Left colon (tissue), 2 donors: ENCODE measurements at regions not wholly inside any gene's neighbourhood (a gene's known extent, or its start where the extent isn't known, plus 50 kb on each side); places are given as distances from the start of the nearest gene placed in this dataset.
"Not testable (repeated sequence)": the region's sequence is repeated elsewhere in the genome, so short reads cannot be mapped to it uniquely, and the experiment has no call there.

Source experiments
- ATAC-seq: fragments of 200-7000 bp; cut with Tn5 transposase; one replicate; pipeline ENCODE4 v1.9.1; 2020; ENCODE audit warnings: mild to moderate bottlenecking, moderate library complexity
- DNase-seq, 2 donors: peaks; one replicate each; pipeline ENCODE4 v3.0.0-alpha.2; 2020
- intact Hi-C, 2 donors: fragments of 100-400 bp; cut with DNase I in 1 of 2; cut with micrococcal nuclease in 1 of 2; formaldehyde crosslinking; loops; one replicate each; pipeline versions ENCODE4 v1.11.2 to v1.14.0; 2022; cut with DNase I, micrococcal nuclease
- donor health status: DM: no; HTN: no; CAD: no.
- donor health status: DM: yes; HTN: yes; CAD: no.

- DNase-seq (no peak), ATAC-seq (no peak)
- intact Hi-C loops = no loop called here
Measured at GRCh38 chr5:99176186-99176585, 247.4 kb upstream of the CHD1 start.

- intact Hi-C loops = no loop called here
- no peak for ATAC-seq
- DNase-seq = no peak
Measured at GRCh38 chr5:99169309-99169708, 240.5 kb upstream of the CHD1 start.

GRCh38 chr5:99161538-99161937 is 232.7 kb upstream of the CHD1 start:
- intact Hi-C loops, DNase-seq, ATAC-seq: not testable (repeated sequence)

- no peak for ATAC-seq
- intact Hi-C loops = no loop called here
- DNase-seq = no peak
Measured at GRCh38 chr5:99156688-99157087, 227.9 kb upstream of the CHD1 start.

- ATAC-seq, intact Hi-C loops, DNase-seq: not testable (repeated sequence)
Measured at GRCh38 chr5:99143283-99143795, 214.5 kb upstream of the CHD1 start.

DNA sequence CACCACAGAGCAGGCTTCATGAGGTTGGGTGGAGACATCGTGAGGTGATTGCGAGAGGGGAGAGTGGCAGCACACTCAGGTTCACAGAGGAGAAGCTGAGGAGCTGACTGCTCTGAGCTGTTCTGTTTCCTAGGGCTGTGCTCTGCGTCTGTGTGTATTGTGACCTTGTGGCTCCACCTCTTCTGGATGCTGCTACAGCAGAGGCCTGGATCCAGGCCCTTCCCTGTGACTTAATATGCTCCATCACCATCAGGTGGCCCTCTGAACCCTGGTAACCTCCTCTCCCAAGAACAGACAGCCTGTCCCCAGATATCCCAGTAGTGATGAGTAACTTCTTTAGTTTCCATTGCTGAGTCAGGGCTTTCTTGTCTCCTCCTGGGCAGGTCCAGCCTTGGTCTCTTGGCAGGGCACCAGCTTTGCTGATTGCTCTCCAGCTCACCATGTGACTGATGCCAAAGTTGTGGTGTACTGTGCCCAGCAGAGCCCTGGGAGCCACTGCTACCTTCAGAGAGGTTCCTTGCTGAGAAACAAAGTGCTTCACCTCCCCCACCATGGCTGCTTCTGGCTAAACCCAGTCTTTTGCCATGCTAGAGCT is 212.8 kb upstream of the CHD1 start:
- ATAC-seq = no peak
- DNase-seq = no peak
- intact Hi-C loops = no loop called here

- DNase-seq (no peak), ATAC-seq (no peak)
- intact Hi-C loops = no loop called here
Measured at GRCh38 chr5:99138911-99139310, 210.1 kb upstream of the CHD1 start.

GRCh38 chr5:99133921-99134320 is 205.1 kb upstream of the CHD1 start:
- intact Hi-C loops = no loop called here
- DNase-seq (no peak), ATAC-seq (no peak)

DNA sequence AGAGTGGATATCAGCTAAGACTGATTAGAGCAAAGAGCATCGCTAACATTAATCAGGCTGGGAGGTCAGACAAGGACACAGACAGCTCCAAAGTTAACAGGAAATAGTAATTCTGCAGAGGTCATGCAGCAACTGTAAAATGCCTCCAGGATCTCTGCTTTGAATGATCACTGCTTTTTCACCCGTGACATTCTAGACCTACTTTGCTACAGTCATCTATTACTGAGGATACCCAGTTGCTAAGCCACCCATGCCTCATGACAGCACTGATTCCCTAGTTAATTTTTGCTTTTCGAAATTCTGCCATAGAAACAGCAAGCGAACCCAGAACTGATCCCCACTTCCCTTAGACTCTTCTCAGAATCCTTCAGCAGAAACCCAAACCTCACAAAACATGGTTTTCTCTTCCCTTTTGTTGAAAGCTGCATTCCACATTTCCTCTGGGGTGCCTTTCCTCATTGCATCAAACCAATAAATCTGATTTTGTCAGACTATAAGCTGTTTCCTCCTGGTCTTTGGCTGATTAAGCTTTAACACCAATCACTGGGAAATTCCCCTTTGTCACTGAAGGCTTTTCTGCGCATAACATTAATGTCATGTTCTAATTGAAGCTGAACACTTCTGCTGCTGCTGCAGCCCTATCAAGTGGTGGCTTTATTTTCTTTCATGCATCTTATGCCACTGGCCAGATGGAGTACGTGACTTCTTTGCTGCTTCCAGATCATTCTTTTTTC is 201.1 kb upstream of the CHD1 start:
- DNase-seq = no peak
- intact Hi-C loops = no loop called here
- no peak for ATAC-seq

DNA sequence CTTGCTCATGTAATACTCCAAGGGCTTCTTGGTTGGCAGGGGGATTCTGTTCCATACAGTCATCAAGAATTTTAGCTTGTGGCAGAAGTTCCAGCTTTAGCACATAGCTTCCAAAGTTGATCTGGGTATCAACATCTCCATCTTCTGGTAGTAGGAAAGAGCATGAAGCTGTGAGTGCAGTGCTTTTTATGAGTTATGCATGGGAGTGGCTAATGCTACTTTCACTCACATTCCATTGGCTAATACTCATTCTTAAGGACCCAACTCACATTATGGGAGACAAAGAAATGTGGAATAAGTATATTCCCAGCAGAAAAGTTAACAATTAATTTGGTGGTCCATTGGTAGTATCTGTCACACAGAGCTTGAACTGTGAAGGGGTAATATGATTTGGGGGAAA is 194.2 kb upstream of the CHD1 start:
- DNase-seq (no peak), ATAC-seq (no peak)
- intact Hi-C loops = no loop called here

DNA sequence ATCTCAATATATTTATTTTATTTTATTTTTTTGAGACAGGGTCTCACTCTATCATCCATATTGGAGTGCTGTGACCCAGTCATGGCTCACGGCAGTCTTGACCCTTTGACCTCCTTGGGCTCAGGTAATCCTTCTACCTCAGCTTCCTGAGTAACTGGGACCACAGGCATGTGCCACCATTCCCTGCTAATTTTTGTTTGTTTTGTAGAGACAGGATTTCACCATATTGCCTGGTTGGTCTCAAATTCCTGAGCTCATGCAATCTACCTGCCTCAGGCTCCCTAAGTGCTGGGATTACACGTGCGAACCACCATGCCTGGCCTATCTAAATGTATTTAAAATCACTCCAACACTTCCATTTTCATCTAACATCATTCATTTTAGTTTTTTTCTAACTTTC is 190.5 kb upstream of the CHD1 start:
- DNase-seq (no peak), ATAC-seq (no peak)
- intact Hi-C loops = no loop called here

DNA sequence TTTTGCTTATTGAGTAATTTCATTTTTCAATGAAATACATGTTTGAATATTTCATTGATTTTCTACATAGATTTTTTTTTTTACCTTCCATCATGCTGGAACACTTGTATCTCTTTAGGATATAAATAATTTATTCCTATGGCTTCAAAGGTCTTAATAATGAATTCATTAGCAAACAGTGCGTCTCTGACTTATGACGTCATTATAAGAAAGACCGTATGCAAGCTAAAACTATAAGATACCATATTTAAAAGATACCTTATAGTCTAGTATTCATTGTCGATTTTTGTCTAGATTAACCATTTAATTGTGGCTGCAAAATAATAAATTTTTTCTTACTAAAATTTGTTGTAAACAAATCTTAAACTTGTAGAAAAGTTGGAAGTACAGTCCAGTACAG is 187.7 kb upstream of the CHD1 start:
- intact Hi-C loops = no loop called here
- ATAC-seq (no peak), DNase-seq (no peak)

GRCh38 chr5:99109894-99110293 is 181.1 kb upstream of the CHD1 start:
- intact Hi-C loops = no loop called here
- ATAC-seq (no peak), DNase-seq (no peak)

DNA sequence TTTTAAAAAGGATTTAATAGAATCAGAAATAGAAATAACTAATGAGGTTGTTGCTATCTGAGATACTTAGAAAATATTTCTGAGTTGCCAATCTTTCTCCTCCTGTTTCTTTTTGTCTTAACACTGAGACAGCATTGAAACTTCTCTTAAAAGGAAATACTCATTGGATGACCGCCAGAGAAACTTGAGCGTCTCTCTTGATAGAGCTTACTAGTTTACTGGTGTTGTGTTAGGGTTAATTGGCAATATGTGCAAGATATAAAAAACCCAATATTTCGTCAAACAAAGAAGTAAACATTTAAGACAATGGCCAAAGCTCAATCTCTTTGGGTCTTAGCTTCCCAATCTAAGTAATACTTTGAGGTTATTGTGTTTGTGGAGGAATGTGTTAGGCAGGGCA is 176.4 kb upstream of the CHD1 start:
- no peak for DNase-seq
- ATAC-seq = no peak
- intact Hi-C loops = no loop called here

GRCh38 chr5:99104538-99105132 is 175.8 kb upstream of the CHD1 start:
- intact Hi-C loops = no loop called here
- ATAC-seq (peak; percentile 37), DNase-seq (no peak)

DNA sequence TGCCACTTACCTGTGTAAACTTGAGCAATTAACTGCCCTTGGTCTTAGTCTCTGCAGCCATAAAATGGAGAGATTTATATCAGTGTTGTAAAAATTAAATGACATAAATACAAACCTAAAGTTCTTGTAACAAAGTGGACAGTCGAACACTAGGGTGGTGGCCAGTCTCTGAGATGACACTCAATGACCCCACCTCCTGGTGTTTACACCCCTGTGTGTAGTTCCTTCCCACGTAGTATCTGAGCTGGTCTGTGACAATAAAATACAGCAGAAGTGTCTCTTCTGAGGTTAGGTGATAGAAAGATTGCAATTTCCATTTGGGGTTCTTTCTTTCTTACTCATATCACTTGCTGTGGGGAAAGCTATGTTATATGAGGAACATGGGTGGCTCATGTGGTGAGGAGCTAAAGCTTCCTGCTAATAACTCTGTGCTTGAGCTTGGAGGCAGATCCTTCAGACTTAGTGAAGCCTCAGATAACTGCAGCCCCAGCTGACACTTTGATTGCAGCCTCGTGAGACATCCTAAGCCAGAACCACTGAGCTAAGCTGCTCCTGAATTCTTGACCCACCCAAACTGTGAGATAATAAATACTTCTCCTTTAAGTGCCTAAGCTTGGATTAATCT is 173.4 kb upstream of the CHD1 start:
- ATAC-seq (peak; percentile 54), DNase-seq (no peak)
- intact Hi-C loops = no loop called here

- intact Hi-C loops = no loop called here
- no peak for ATAC-seq
Measured at GRCh38 chr5:99099691-99100090, 170.9 kb upstream of the CHD1 start.

DNA sequence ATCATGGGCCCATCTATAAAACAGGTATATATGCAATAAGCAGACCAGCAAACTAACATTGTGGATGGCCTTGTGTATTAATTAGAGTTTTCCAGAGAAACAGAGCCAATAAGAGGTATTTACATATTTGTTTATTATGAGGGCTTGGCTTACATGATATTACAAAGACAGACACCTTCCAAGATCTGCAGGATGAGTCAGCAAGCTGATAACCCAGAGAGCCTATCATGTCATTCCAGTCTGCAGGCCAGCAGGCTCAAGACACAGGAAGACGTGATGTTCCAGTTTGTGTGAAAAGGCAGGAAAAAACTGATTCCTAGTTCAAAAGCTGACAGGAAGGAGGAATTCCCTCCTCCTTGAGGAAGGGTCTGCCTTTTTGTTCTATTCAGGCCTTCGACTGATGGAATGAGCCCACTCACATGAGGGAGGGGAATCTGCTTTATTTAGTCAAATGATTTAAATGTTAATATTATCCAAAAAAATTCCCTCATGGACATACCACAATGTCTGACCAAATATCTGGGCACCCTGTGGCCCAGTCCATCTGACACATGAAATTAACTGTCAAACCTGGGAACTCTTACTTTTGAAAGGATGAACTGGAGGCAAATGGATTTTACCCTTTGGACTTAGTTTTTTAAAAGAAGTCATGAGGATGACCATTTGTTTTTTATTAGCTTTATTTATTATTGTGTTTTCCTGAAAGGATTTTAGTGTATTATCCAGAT is 161.2 kb upstream of the CHD1 start:
- DNase-seq (no peak), ATAC-seq (no peak)
- intact Hi-C loops = no loop called here

More at GRCh38 chr5:99099691-99100090, 170.9 kb upstream of the CHD1 start:
- no peak for DNase-seq

- no peak for DNase-seq
- ATAC-seq = no peak
- intact Hi-C loops = no loop called here
Measured at GRCh38 chr5:99088309-99088708, 159.5 kb upstream of the CHD1 start.
